GM21367 (cell line): ENCODE measurements at regions not wholly inside any gene's neighbourhood (a gene's known extent, or its start where the extent isn't known, plus 50 kb on each side); places are given as distances from the start of the nearest gene placed in this dataset.

ENCODE experiments used
- ATAC-seq: cut with Tn5 transposase; IDR thresholded peaks from one replicate; pipeline ENCODE4 v1.9.1; 2021; ENCODE audit not compliant: unreplicated experiment

- no peak for ATAC-seq
These were observed 1531.7 kb upstream of the PIK3C3 start for GRCh38 chr18:40423291-40423690.

- no peak for ATAC-seq
These were observed 1534.4 kb upstream of the PIK3C3 start for GRCh38 chr18:40420675-40421074.

DNA sequence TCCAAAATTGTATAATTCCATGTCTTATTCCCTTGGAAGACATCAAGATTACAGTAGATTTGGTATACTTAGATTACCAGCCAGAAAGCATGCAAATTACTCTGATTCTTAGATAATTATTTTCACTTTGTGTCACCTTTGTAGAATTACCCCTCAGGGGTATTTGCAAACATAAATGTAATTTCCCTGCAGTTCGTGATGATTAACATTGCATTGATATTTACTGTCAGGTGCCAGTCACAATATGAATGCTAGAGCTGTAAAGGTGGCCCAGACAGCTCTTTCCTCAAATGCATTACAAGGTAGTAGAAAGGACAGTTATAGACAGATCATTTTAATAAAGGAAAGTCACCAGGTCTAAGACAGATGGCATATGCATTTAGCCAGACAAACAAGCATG is 1537.5 kb upstream of the PIK3C3 start:
- ATAC-seq: no peak

GRCh38 chr18:40415821-40416220 is 1539.2 kb upstream of the PIK3C3 start:
- ATAC-seq: no peak

DNA sequence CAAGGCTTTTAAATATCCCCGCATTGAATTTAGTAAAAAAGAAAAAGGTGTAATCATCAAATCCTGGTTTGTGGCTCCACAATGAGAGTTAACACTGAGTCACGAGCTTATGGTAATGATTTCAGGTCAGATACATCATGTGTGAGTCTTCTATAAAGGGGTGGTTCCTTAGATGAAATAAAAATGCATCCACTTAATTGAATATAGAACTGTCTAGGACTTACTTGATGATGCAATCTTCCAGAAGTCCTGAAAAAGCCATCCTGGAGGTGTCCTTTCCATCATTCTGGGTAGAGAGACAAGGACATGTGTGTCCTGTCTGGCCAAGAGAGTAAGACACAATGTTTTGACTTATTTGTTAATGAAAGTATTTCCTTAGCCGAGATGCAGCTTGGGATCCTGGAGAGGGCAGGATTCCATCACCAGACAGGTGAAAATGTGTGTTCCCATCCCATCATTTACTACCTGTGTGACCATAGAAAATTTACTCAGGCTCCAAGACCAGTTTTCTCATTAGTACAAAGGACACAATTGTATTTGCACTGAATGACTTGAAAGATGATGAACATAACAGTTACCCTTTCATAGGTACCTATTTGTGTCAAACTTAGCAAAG is 1539.8 kb upstream of the PIK3C3 start:
- ATAC-seq: no peak

- no peak for ATAC-seq
These were observed 1540.8 kb upstream of the PIK3C3 start for GRCh38 chr18:40414155-40414754.

GRCh38 chr18:40413160-40413559 is 1541.9 kb upstream of the PIK3C3 start:
- no peak for ATAC-seq

GRCh38 chr18:40412410-40412809 is 1542.6 kb upstream of the PIK3C3 start:
- no peak for ATAC-seq

GRCh38 chr18:40407909-40408308 is 1547.1 kb upstream of the PIK3C3 start:
- no peak for ATAC-seq

- ATAC-seq: no peak
These were observed 1550.8 kb upstream of the PIK3C3 start for GRCh38 chr18:40404284-40404683.

- no peak for ATAC-seq
These were observed 1553.0 kb upstream of the PIK3C3 start for GRCh38 chr18:40402052-40402451.

- ATAC-seq: no peak
These were observed 1566.9 kb upstream of the PIK3C3 start for GRCh38 chr18:40388121-40388520.

DNA sequence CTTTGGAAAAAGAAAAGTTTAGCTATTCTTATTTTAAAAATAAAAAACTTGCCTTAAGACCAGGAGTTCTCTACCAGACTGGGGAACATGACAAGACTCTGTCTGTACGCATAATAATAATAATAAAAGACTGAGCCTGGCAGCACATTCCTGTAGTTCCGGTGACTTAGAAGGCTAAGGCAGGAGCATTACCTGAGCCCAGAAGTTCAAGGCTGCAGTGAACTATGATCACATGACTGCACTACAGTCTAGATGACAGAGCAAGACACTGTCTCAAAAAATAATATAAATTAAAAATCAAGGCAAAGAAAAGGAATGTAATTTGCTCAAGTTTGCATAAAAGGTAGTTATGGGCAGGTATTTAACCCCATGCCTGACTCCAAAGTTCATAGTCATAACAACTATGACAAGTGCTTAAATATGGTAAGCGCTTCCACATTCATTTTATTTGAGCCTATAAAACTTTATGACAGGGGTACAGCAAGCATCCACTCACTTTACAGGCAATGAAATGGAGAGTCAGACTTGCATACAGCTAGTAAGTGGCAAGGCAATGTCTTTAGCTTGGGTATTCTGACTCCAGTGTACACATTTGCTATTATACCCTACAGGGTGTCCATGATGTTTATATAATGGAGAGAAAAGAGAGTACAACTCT is 1567.8 kb upstream of the PIK3C3 start:
- no peak for ATAC-seq

- no peak for ATAC-seq
These were observed 1572.8 kb upstream of the PIK3C3 start for GRCh38 chr18:40382197-40382596.

DNA sequence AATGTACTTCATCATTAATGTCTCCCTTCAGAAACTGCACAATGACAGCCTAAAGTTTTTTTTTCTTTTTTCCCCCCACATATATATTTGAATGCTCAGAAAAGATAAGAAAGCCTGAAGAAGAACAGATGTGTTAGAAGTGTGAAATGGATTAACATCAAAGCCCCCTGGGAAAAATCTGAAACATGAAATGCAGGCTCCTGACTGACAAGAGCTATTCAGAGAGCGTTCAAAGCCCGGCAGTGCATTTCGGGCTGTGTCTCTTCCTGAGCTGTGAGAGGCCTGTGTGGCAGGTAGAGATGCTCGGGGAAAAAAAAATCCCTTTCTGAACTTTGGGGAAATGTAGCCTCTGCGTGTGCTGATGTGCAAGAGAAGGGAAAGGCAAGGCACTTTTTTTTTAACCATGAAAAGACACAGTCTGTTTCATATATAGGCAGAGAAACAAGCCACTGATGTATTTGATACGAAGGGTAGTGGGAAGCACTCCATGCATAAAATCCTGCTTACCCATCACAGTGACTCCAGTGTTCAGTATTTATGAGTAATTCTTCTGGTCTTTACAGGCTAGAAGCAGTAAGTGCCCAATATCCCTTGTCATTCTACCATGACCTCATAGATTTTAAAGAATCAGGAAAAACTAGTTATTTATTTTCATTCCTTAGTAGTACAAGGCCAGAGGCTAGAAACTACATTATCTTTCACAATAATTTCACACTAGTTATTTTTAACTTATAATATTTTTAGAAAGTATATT is 1574.2 kb upstream of the PIK3C3 start:
- no peak for ATAC-seq

GRCh38 chr18:40375837-40376236 is 1579.2 kb upstream of the PIK3C3 start:
- ATAC-seq: no peak

DNA sequence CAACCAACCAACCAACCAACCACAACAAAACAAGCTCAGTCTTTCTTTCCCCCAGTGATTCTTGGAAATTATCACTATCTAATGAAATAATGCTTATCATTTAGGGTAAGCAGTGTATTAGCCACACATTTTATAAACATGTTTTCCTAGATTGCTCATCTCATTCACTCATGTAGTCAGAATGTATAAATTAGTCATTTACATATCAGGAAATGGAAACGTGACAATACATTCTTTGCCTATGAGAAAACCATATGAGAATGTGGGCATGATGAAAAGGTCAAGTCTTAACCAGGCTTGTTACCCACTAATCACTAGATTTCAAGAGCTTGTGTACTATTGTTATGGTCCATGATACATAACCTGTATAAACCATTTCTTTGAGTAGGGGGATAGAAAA is 1583.4 kb upstream of the PIK3C3 start:
- no peak for ATAC-seq

- ATAC-seq: no peak
These were observed 1587.5 kb upstream of the PIK3C3 start for GRCh38 chr18:40367576-40367975.

DNA sequence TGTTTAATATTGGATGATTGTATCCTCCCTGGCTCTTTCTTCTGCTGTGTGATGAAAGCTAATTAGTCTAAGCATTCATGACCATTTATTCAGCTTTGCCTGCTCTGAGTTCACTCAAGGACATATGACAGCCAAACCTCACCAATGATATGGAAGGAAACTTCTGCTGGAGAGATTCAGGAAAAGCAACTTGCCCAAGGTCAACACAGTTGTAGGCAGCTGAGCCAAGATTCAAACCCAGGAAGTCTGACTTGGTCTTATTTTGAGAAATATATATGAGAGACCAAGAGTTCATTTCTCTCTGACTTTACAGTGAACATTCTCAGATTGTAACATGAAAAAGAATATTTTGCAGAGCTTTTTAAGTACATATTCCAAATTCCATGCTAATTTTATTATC is 1588.5 kb upstream of the PIK3C3 start:
- no peak for ATAC-seq

DNA sequence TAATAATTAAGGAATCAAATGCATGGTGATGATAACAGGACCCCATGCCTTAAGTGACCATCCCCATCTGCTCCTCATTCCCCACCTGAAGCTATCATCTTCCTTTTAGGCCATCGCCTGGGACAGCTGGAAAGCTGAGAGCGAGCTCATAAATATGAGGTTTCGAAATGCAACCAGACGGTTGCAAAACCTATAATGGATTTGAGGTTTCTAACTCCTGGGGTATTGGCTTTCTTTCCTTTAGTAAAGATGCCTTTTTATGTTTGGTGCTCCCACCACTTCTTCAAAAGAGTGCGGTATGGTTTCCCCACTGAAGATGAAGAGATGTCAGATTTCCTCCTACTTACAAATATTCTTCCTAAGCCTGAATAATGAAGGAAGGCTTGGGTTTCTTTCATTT is 1589.5 kb upstream of the PIK3C3 start:
- ATAC-seq: no peak

DNA sequence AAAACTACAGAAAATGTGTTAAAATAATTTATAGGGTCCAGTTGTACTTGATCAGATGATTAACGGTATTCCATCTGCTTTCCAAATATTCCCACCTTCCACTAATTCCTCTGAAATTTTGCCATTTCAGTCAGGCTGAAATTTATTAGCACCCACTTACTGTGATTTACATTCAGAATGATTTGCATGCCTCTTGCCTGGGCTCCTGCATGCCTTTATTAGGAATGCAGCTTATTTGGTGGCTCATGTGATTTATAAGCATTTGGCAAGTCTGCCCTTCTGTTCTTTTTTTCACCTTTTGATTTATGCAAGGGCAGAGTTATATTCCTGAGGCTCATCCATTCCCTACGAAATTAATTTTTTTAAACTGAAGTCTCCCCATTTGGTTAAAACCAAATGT is 1594.5 kb upstream of the PIK3C3 start:
- no peak for ATAC-seq

DNA sequence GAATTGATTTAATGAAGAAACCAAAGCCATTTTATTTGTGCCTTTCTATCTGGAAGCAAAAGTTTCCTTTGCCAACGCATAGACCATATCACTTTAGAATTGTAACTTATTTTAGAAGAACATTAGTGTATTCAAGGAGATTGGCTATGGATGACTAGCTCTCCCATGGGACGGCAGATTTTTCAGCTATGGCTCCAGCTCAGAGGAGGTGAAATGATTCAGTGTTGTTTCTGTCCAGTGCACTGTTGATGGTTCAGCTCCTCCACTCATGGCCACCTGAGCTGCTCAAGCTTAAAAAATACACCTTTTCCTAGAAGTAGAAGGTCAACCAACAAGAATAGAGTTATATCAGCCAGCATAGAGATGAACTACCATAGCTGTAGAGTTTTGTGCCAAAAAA is 1597.5 kb upstream of the PIK3C3 start:
- no peak for ATAC-seq
